IMR-90 (cell line): ENCODE measurements at regions not wholly inside any gene's neighbourhood (a gene's known extent, or its start where the extent isn't known, plus 50 kb on each side); places are given as distances from the start of the nearest gene placed in this dataset.
"Not testable (repeated sequence)": the region's sequence is repeated elsewhere in the genome, so short reads cannot be mapped to it uniquely, and the experiment has no call there.

Experiments used
- ATAC-seq: fragments of 200-7000 bp; cut with Tn5 transposase; 2 replicates; pipeline ENCODE4 v1.9.1; 2020; ENCODE audit warnings: low read depth, mild to moderate bottlenecking, moderate library complexity
- BruUV-seq: library from RNA; stranded (reverse); fragments of 400-500 nt; replicated peaks from 2 replicates; lab custom pipeline; 2021; lab: Mats Ljungman, UMichigan
- CTCF ChIA-PET: fragments of 300-600 bp; formaldehyde crosslinking; extraction: SDS; loops from one replicate; lab custom pipeline; 2021; ENCODE audit warnings: antibody characterized with exemption; lab: Yijun Ruan, JAX
- POLR2A ChIA-PET: fragments of 300-600 bp; sonication (Branson Sonifier 250); formaldehyde crosslinking; loops from one replicate; lab custom pipeline; 2022; ENCODE audit warnings: antibody characterized with exemption; ENCODE audit not compliant: unreplicated experiment; lab: Charles Lee
- DNase-seq: peaks from one replicate; pipeline ENCODE4 v3.0.0; 2013
- H2AFZ ChIP-seq: replicated peaks from 2 replicates; pipeline ENCODE3; 2013; ENCODE audit warnings: low read length, mild to moderate bottlenecking; ENCODE audit not compliant: poor library complexity
- H2AK5ac ChIP-seq: 2 replicates; pipeline ENCODE4 v1.6.1; 2013; ENCODE audit warnings: low read depth, low read length, inconsistent platforms
- H2AK9ac ChIP-seq: replicated peaks from 2 replicates; pipeline ENCODE3; 2013; ENCODE audit warnings: mild to moderate bottlenecking, low read depth, low read length, moderate library complexity; ENCODE audit not compliant: poor library complexity
- H2BK120ac ChIP-seq: 2 replicates; pipeline ENCODE4 v1.6.1; 2013; ENCODE audit warnings: low read depth, low read length, inconsistent platforms
- H2BK15ac ChIP-seq: 3 replicates; pipeline ENCODE4 v1.6.1; 2013; ENCODE audit warnings: low read depth, low read length, inconsistent platforms
- H2BK20ac ChIP-seq: 2 replicates; pipeline ENCODE4 v1.6.1; 2013; ENCODE audit warnings: low read depth, mild to moderate bottlenecking, inconsistent platforms, low read length, moderate library complexity
- H2BK5ac ChIP-seq: 2 replicates; pipeline ENCODE4 v1.6.1; 2013; ENCODE audit warnings: mild to moderate bottlenecking, low read depth, low read length, inconsistent platforms; ENCODE audit not compliant: poor library complexity, severe bottlenecking
- H3K14ac ChIP-seq: replicated peaks from 2 replicates; pipeline ENCODE4 v1.6.1; 2013; ENCODE audit warnings: low read depth, low read length, inconsistent platforms
- H3K18ac ChIP-seq: 2 replicates; pipeline ENCODE4 v1.6.1; 2013; ENCODE audit warnings: low read depth, low read length, control low read depth
- H3K23ac ChIP-seq: 2 replicates; pipeline ENCODE4 v1.6.1; 2013; ENCODE audit warnings: low read depth, low read length, inconsistent platforms
- H3K27ac ChIP-seq: 2 replicates; pipeline ENCODE4 v1.5.1; 2013; ENCODE audit warnings: mild to moderate bottlenecking, control low read depth, low read length; ENCODE audit not compliant: insufficient read depth
- H3K27me3 ChIP-seq: 2 replicates; pipeline ENCODE4 v1.6.1; 2013; ENCODE audit warnings: low read length; ENCODE audit not compliant: control insufficient read depth, insufficient read depth
- H3K36me3 ChIP-seq: 2 replicates; pipeline ENCODE4 v1.6.1; 2013; ENCODE audit warnings: low read length, mixed read lengths; ENCODE audit not compliant: control insufficient read depth, insufficient read depth
- H3K4ac ChIP-seq: 2 replicates; pipeline ENCODE4 v1.6.1; 2013; ENCODE audit warnings: low read depth, low read length, inconsistent platforms
- H3K4me1 ChIP-seq: 2 replicates; pipeline ENCODE4 v1.6.1; 2013; ENCODE audit warnings: low read length, mixed read lengths; ENCODE audit not compliant: control insufficient read depth, insufficient read depth
- H3K4me2 ChIP-seq: 2 replicates; pipeline ENCODE4 v1.6.1; 2013; ENCODE audit warnings: low read depth, mild to moderate bottlenecking, control low read depth, low read length, moderate library complexity
- H3K4me3 ChIP-seq: 2 replicates; pipeline ENCODE4 v1.5.1; 2013; ENCODE audit warnings: low read depth, mild to moderate bottlenecking, control low read depth, low read length, moderate library complexity; ENCODE audit not compliant: insufficient read depth
- H3K56ac ChIP-seq: 2 replicates; pipeline ENCODE4 v1.6.1; 2013; ENCODE audit warnings: low read length, inconsistent platforms; ENCODE audit not compliant: insufficient read depth; ENCODE audit errors: extremely low read depth
- H3K79me1 ChIP-seq, 2 experiments: 2 replicates each; pipeline ENCODE4 v1.6.1; 2013; ENCODE audit warnings: low read length in 2 of 2, inconsistent platforms in 1 of 2, low read depth in 1 of 2
- H3K9ac ChIP-seq: 2 replicates; pipeline ENCODE4 v1.6.1; 2013; ENCODE audit warnings: low read depth, low read length, control low read depth
- H3K9me1 ChIP-seq: 2 replicates; pipeline ENCODE4 v1.6.1; 2013; ENCODE audit warnings: low read length, inconsistent platforms; ENCODE audit not compliant: insufficient read depth
- H3K9me3 ChIP-seq: 2 replicates; pipeline ENCODE4 v1.6.1; 2013; ENCODE audit warnings: low read length; ENCODE audit not compliant: control insufficient read depth, insufficient read depth
- H4K20me1 ChIP-seq: 2 replicates; pipeline ENCODE4 v1.6.1; 2013; ENCODE audit warnings: low read length, inconsistent platforms; ENCODE audit not compliant: insufficient read depth
- H4K5ac ChIP-seq: 2 replicates; pipeline ENCODE4 v1.6.1; 2013; ENCODE audit warnings: mild to moderate bottlenecking, low read depth, low read length, control low read depth
- H4K8ac ChIP-seq, 2 experiments: 2 replicates each; pipeline ENCODE4 v1.6.1; 2013; ENCODE audit warnings: low read depth in 2 of 2, low read length in 2 of 2, control low read depth in 1 of 2, inconsistent platforms in 1 of 2
- H4K91ac ChIP-seq: 2 replicates; pipeline ENCODE4 v1.6.1; 2013; ENCODE audit warnings: low read depth, low read length, inconsistent platforms; ENCODE audit not compliant: insufficient read depth
- WGBS, 2 experiments: methylation state at CpG; one replicate each; pipeline versions ENCODE4 v1.1.5 to v1.1.7; 2013; ENCODE audit warnings: missing lambda C conversion rate in 2 of 2; ENCODE audit not compliant: insufficient read length in 1 of 2; ENCODE audit errors: extremely low coverage in 2 of 2; 5-methylcytosine and 5-hydroxymethylcytosine counted together
- dilution Hi-C: fragments of 300-500 bp; cut with HindIII; formaldehyde crosslinking; loops from one replicate; pipeline ENCODE4 v1.14.3; 2018; ENCODE audit warnings: low sequenced_read_pairs; ENCODE audit not compliant: unreplicated experiment
- in situ Hi-C: fragments of 300-500 bp; cut with MboI; formaldehyde crosslinking; loops from 3 replicates; pipeline ENCODE4 v1.14.3; 2019; ENCODE audit warnings: low sequenced_read_pairs, inconsistent platforms, mixed read lengths
- intact Hi-C: fragments of 100-400 bp; cut with micrococcal nuclease; formaldehyde crosslinking; loops from 2 replicates; pipeline ENCODE4 v1.10.0; 2022

- WGBS, 2 experiments, result no CpG with 5 or more reads among the region's 2 CpGs
- H3K14ac ChIP-seq, intact Hi-C loops, H3K4me1 ChIP-seq, H3K4ac ChIP-seq, H3K9me1 ChIP-seq, H2AK5ac ChIP-seq, H3K27ac ChIP-seq, H2BK15ac ChIP-seq, BruUV-seq, H4K91ac ChIP-seq, H3K4me3 ChIP-seq, H3K4me2 ChIP-seq, H4K8ac ChIP-seq, DNase-seq, H2AFZ ChIP-seq, H3K27me3 ChIP-seq, H3K36me3 ChIP-seq, POLR2A ChIA-PET, H4K20me1 ChIP-seq, H3K9me3 ChIP-seq, H2AK9ac ChIP-seq, H3K23ac ChIP-seq, ATAC-seq, dilution Hi-C loops, H3K56ac ChIP-seq, H3K79me1 ChIP-seq, in situ Hi-C loops, H2BK20ac ChIP-seq, H3K9ac ChIP-seq, H4K5ac ChIP-seq, H2BK120ac ChIP-seq, CTCF ChIA-PET, H3K18ac ChIP-seq, H2BK5ac ChIP-seq: not testable (repeated sequence)
Measured at GRCh38 chr10:38238479-38238878, 144.3 kb downstream of the ZNF37A start.

- H2BK120ac ChIP-seq, H2AK9ac ChIP-seq, intact Hi-C loops, H4K20me1 ChIP-seq, H4K8ac ChIP-seq, H3K4me2 ChIP-seq, H2AK5ac ChIP-seq, H3K14ac ChIP-seq, H3K36me3 ChIP-seq, H3K56ac ChIP-seq, H2BK20ac ChIP-seq, H3K27ac ChIP-seq, H3K27me3 ChIP-seq, H3K9me3 ChIP-seq, H4K5ac ChIP-seq, in situ Hi-C loops, BruUV-seq, H2AFZ ChIP-seq, H3K4me1 ChIP-seq, ATAC-seq, H3K79me1 ChIP-seq, H3K23ac ChIP-seq, H3K9me1 ChIP-seq, H3K4ac ChIP-seq, CTCF ChIA-PET, H2BK15ac ChIP-seq, POLR2A ChIA-PET, H4K91ac ChIP-seq, H3K9ac ChIP-seq, H2BK5ac ChIP-seq, H3K4me3 ChIP-seq, dilution Hi-C loops, H3K18ac ChIP-seq: not testable (repeated sequence)
- no CpG with 5 or more reads among the region's 2 CpGs for WGBS, 2 experiments
- DNase-seq, result peak; percentile 2
Measured at GRCh38 chr10:38242061-38242649, 148.0 kb downstream of the ZNF37A start.
